K562 (cell line): ENCODE measurements at regions not wholly inside any gene's neighbourhood (a gene's known extent, or its start where the extent isn't known, plus 50 kb on each side); places are given as distances from the start of the nearest gene placed in this dataset.
A peak's percentile ranks its signal among the peaks of the same experiment; 100 is the strongest.

Experiments used
- ATAC-seq: fragments of 200-7000 bp; cut with Tn5 transposase; 3 replicates; pipeline ENCODE4 v1.9.1; 2020; ENCODE audit warnings: moderate library complexity
- BruUV-seq: library from RNA; stranded (reverse); fragments of 400-500 nt; replicated peaks from 2 replicates; lab custom pipeline; 2021; lab: Mats Ljungman, UMichigan
- CTCF ChIA-PET: fragments of 300-600 bp; formaldehyde crosslinking; extraction: SDS; loops from one replicate; lab custom pipeline; 2021; ENCODE audit warnings: low intra/inter-chr PET ratio; lab: Yijun Ruan, JAX
- POLR2A ChIA-PET: fragments of 300-600, 350-650 bp; sonication (Branson Sonifier 250); formaldehyde crosslinking; extraction: SDS; loops from one replicate; lab custom pipeline; 2021; ENCODE audit warnings: antibody characterized with exemption, inconsistent platforms; lab: Yijun Ruan, JAX
- DNase-seq, 4 experiments: peaks; one replicate each; pipeline versions ENCODE4 v3.0.0 to v3.0.0-alpha.2; 2011 to 2018; ENCODE audit warnings: low spot score in 3 of 4, mixed read lengths in 3 of 4; ENCODE audit errors: extremely low read depth in 1 of 4
- FAIRE-seq: peaks from 2 replicates; lab custom pipeline; 2011; peaks lifted over from hg19 to GRCh38; lab: Jason Lieb, UNC
- H2AFZ ChIP-seq: 2 replicates; pipeline ENCODE4 v1.6.0; 2011; ENCODE audit warnings: low read depth, low read length, control low read depth, inconsistent platforms
- H3K27ac ChIP-seq: fragments of 200-600 bp; 3 replicates; pipeline ENCODE4 v1.8.0; 2011; ENCODE audit warnings: low read depth, mild to moderate bottlenecking, control low read depth, inconsistent platforms, low read length, moderate library complexity, mixed read lengths; ENCODE audit errors: extremely low read depth
- H3K27me3 ChIP-seq, 2 experiments: fragments of 300-600 bp in 1 of 2; 2 replicates in 1 of 2; 3 replicates in 1 of 2; pipeline versions ENCODE4 v1.6.0 to v1.8.0; 2011; ENCODE audit warnings: inconsistent platforms in 2 of 2, low read length in 2 of 2, mild to moderate bottlenecking in 1 of 2, mixed read lengths in 1 of 2, moderate library complexity in 1 of 2; ENCODE audit not compliant: control insufficient read depth in 2 of 2, insufficient read depth in 2 of 2
- H3K36me3 ChIP-seq: fragments of 300-600 bp; 3 replicates; pipeline ENCODE4 v1.8.0; 2011; ENCODE audit warnings: mild to moderate bottlenecking, low read length, inconsistent platforms; ENCODE audit not compliant: control insufficient read depth, insufficient read depth
- H3K4me1 ChIP-seq, 2 experiments: fragments of 200-600 bp in 1 of 2; replicated peaks in 1 of 2; 2 replicates in 1 of 2; 3 replicates in 1 of 2; pipeline versions ENCODE4 v1.5.1 to v1.8.0; 2011; ENCODE audit warnings: inconsistent platforms in 2 of 2, low read length in 2 of 2, mild to moderate bottlenecking in 1 of 2, mixed read lengths in 1 of 2, moderate library complexity in 1 of 2; ENCODE audit not compliant: control insufficient read depth in 2 of 2, insufficient read depth in 2 of 2
- H3K4me2 ChIP-seq: 2 replicates; pipeline ENCODE4 v1.6.1; 2011; ENCODE audit warnings: low read length, control low read depth, inconsistent platforms, mixed read lengths; ENCODE audit not compliant: insufficient read depth
- H3K4me3 ChIP-seq: fragments of 200-600 bp; sonication (generic), shearing (Covaris generic); 2 replicates; pipeline ENCODE4 v1.5.1; 2016; ENCODE audit warnings: control low read depth, inconsistent platforms
- H3K79me2 ChIP-seq: fragments of 200-600 bp; 3 replicates; pipeline ENCODE4 v1.8.0; 2011; ENCODE audit warnings: low read length, inconsistent platforms; ENCODE audit not compliant: control insufficient read depth, insufficient read depth
- H3K9ac ChIP-seq, 2 experiments: 2 replicates each; pipeline versions ENCODE4 v1.6.0 to v1.6.1; 2011; ENCODE audit warnings: low read depth in 2 of 2, low read length in 2 of 2, control low read depth in 1 of 2, inconsistent platforms in 1 of 2, mild to moderate bottlenecking in 1 of 2, mixed read lengths in 1 of 2; ENCODE audit not compliant: insufficient read depth in 1 of 2
- H3K9me1 ChIP-seq: one replicate; pipeline ENCODE4 v1.6.0; 2011; ENCODE audit warnings: inconsistent platforms, mild to moderate bottlenecking, low read length, moderate library complexity; ENCODE audit not compliant: control insufficient read depth, insufficient read depth
- H3K9me3 ChIP-seq: replicated peaks from 2 replicates; pipeline ENCODE4 v1.5.1; 2011; ENCODE audit warnings: low read depth, low read length, inconsistent platforms; ENCODE audit not compliant: control insufficient read depth, insufficient read depth
- H4K20me1 ChIP-seq: replicated peaks from 2 replicates; pipeline ENCODE4 v1.6.1; 2011; ENCODE audit warnings: low read length, inconsistent platforms, mixed read lengths; ENCODE audit not compliant: control insufficient read depth, insufficient read depth
- ESRRB ChIP-seq: fragments of 250-450 bp; sonication (Bioruptor Pico); IDR thresholded peaks from 2 replicates; pipeline ENCODE4 v1.5.0; 2020; ENCODE audit warnings: mild to moderate bottlenecking, moderate library complexity, borderline replicate concordance
- FOXK2 ChIP-seq, 2 experiments: fragments of 450-650 bp; IDR thresholded peaks in 1 of 2; conservative IDR thresholded peaks in 1 of 2; 2 replicates each; pipeline ENCODE4 v1.6.1; 2016; ENCODE audit warnings: low read depth in 2 of 2, mild to moderate bottlenecking in 1 of 2
- GTF2B ChIP-seq: IDR thresholded peaks from 2 replicates; pipeline ENCODE4 v1.6.1; 2011; ENCODE audit not compliant: insufficient read length; ENCODE audit errors: extremely low read depth
- GTF2E2 ChIP-seq: fragments of 200-800 bp; sonication (Bioruptor generic); IDR thresholded peaks from 2 replicates; pipeline ENCODE4 v1.6.1; 2016; ENCODE audit warnings: missing genetic modification characterization, missing compliant biosample characterization
- MEIS2 ChIP-seq: fragments of 450-650 bp; IDR thresholded peaks from 2 replicates; pipeline ENCODE4 v1.6.1; 2014; ENCODE audit warnings: mild to moderate bottlenecking; ENCODE audit not compliant: partially characterized antibody
- MTA1 ChIP-seq: fragments of 450-650 bp; IDR thresholded peaks from 2 replicates; pipeline ENCODE4 v1.6.1; 2017; ENCODE audit warnings: borderline replicate concordance
- NFIX ChIP-seq: fragments of 250-450 bp; sonication (Bioruptor Pico); IDR thresholded peaks from 2 replicates; pipeline ENCODE4 v1.4.0; 2020; ENCODE audit warnings: low read depth, mild to moderate bottlenecking, moderate library complexity
- NONO ChIP-seq, 2 experiments: fragments of 200-400 bp in 1 of 2; fragments of 450-650 bp in 1 of 2; formaldehyde crosslinking in 1 of 2; IDR thresholded peaks; 2 replicates each; pipeline ENCODE4 v1.6.1; 2017; ENCODE audit warnings: low read depth in 2 of 2, mild to moderate bottlenecking in 2 of 2, moderate library complexity in 2 of 2, low read length in 1 of 2
- PREB ChIP-seq: sonication (generic); formaldehyde crosslinking; IDR thresholded peaks from 2 replicates; pipeline ENCODE4 v1.8.1; 2023; ENCODE audit warnings: mild to moderate bottlenecking, missing genetic modification reagents
- PURB ChIP-seq: sonication (generic); formaldehyde crosslinking; IDR thresholded peaks from 2 replicates; pipeline ENCODE4 v1.9.0; 2021; ENCODE audit warnings: low read depth, mild to moderate bottlenecking, missing genetic modification reagents
- RNF2 ChIP-seq: sonication (generic); IDR thresholded peaks from 2 replicates; pipeline ENCODE4 v1.6.1; 2016
- TARDBP ChIP-seq: fragments of 450-650 bp; IDR thresholded peaks from 2 replicates; pipeline ENCODE4 v1.6.1; 2016
- TSC22D4 ChIP-seq: fragments of 450-650 bp; IDR thresholded peaks from 2 replicates; pipeline ENCODE4 v1.6.1; 2016; ENCODE audit warnings: missing genetic modification characterization, missing biosample characterization, control low read depth
- ZNF175 ChIP-seq: fragments of 200-800 bp; sonication (Bioruptor generic); IDR thresholded peaks from 2 replicates; pipeline ENCODE4 v1.6.1; 2016; ENCODE audit warnings: low read depth, mild to moderate bottlenecking, missing genetic modification characterization, missing compliant biosample characterization
- WGBS: fragments of 100-300 bp; shearing (Covaris generic); methylation state at CpG from one replicate; pipeline ENCODE4 v1.1.6; 2016; ENCODE audit warnings: low coverage, mixed read lengths; ENCODE audit not compliant: insufficient coverage; ENCODE audit errors: missing lambda C conversion rate; 5-methylcytosine and 5-hydroxymethylcytosine counted together
- in situ Hi-C: fragments of 300-500 bp; cut with MboI; formaldehyde crosslinking; loops from 4 replicates; pipeline ENCODE4 v1.15.0; 2018; ENCODE audit warnings: inconsistent platforms, mixed read lengths
- intact Hi-C: fragments of 100-400 bp; cut with micrococcal nuclease; formaldehyde crosslinking; loops from 2 replicates; pipeline ENCODE4 v1.14.2; 2022

- no TSS peak for BruUV-seq
- Histone ChIP-seq H3K4me1 (no peaks in the 10 kb centered on the region; a peak in 1 of 5 replicates), H3K36me3 (no peaks in the 10 kb centered on the region), H3K9ac (no peak overlapping the region; a peak in 1 of 4 replicates), H3K9me1 (no peaks in the 10 kb centered on the region), H3K27me3 (no peaks in the 10 kb centered on the region), H2AFZ (peak overlapping the region; percentile 68), H4K20me1 (no peaks in the 10 kb centered on the region), H3K9me3 (no peaks in the 10 kb centered on the region), H3K27ac (peak overlapping the region; percentile 63; the same call in 1 of the 3 replicates), H3K79me2 (no peaks in the 10 kb centered on the region), H3K4me3 (no peak overlapping the region), H3K4me2 (no peak overlapping the region; the same call in 1 of the 2 replicates)
- WGBS = 4% methylated on average over 10 of the region's 11 CpGs
- intact Hi-C loops = loop anchor here (2.0 to 5.0 kb wide), 2 partner anchors 43 to 1486 kb away; no protein-coding TSS in a partner anchor
- ATAC-seq = peak; percentile 81
- peak; percentile 5 to 38 (median 8) for DNase-seq
- no peak for FAIRE-seq
- ChIA-PET CTCF (no interaction called here), POLR2A (interaction anchor here (0.8 kb wide), 1 partner anchor 13 kb away, joined by 5 read pairs; no protein-coding TSS in a partner anchor)
- in situ Hi-C loops = no loop called here
- TF ChIP-seq RNF2 (no peak), GTF2B (no peak), PURB (CRISPR knock-in tag) (no peak), FOXK2 (conservative IDR thresholded peaks at IDR 0.05 in 1 of 2, IDR thresholded peaks at IDR 0.05 in 1 of 2; ENCODE audit: low read depth in 2 of 2) (no peak), NONO (IDR thresholded peaks at IDR 0.05; ENCODE audit: low read depth in 2 of 2, low read length in 1 of 2) (no peak), ESRRB (CRISPR knock-in tag) (no peak), MEIS2 (peak; percentile 38), MTA1 (no peak), GTF2E2 (tag) (no peak), NFIX (CRISPR knock-in tag) (no peak), PREB (no peak), TSC22D4 (no peak), ZNF175 (CRISPR knock-in tag) (no peak), TARDBP (no peak)
Observed at GRCh38 chr13:33678906-33679657, 138.9 kb upstream of the RFC3 start.
